ENCODE measurements at regions not wholly inside any gene's neighbourhood (a gene's known extent, or its start where the extent isn't known, plus 50 kb on each side); places are given as distances from the start of the nearest gene placed in this dataset.

- TF ChIP-seq, protein P1, sequence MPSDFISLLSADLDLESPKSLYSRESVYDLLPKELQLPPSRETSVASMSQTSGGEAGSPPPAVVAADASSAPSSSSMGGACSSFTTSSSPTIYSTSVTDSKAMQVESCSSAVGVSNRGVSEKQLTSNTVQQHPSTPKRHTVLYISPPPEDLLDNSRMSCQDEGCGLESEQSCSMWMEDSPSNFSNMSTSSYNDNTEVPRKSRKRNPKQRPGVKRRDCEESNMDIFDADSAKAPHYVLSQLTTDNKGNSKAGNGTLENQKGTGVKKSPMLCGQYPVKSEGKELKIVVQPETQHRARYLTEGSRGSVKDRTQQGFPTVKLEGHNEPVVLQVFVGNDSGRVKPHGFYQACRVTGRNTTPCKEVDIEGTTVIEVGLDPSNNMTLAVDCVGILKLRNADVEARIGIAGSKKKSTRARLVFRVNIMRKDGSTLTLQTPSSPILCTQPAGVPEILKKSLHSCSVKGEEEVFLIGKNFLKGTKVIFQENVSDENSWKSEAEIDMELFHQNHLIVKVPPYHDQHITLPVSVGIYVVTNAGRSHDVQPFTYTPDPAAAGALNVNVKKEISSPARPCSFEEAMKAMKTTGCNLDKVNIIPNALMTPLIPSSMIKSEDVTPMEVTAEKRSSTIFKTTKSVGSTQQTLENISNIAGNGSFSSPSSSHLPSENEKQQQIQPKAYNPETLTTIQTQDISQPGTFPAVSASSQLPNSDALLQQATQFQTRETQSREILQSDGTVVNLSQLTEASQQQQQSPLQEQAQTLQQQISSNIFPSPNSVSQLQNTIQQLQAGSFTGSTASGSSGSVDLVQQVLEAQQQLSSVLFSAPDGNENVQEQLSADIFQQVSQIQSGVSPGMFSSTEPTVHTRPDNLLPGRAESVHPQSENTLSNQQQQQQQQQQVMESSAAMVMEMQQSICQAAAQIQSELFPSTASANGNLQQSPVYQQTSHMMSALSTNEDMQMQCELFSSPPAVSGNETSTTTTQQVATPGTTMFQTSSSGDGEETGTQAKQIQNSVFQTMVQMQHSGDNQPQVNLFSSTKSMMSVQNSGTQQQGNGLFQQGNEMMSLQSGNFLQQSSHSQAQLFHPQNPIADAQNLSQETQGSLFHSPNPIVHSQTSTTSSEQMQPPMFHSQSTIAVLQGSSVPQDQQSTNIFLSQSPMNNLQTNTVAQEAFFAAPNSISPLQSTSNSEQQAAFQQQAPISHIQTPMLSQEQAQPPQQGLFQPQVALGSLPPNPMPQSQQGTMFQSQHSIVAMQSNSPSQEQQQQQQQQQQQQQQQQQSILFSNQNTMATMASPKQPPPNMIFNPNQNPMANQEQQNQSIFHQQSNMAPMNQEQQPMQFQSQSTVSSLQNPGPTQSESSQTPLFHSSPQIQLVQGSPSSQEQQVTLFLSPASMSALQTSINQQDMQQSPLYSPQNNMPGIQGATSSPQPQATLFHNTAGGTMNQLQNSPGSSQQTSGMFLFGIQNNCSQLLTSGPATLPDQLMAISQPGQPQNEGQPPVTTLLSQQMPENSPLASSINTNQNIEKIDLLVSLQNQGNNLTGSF (CRISPR knock-in tag; IDR thresholded peaks at IDR 0.05): no peak
- TF ChIP-seq RORA (CRISPR knock-in tag; IDR thresholded peaks at IDR 0.05) (no peak), CCAR2 (optimal IDR thresholded peaks at IDR 0.05; ENCODE audit: low read depth, low read length) (no peak), ZNF468 (CRISPR knock-in tag; IDR thresholded peaks at IDR 0.05) (no peak), CAMTA2 (CRISPR knock-in tag; IDR thresholded peaks at IDR 0.05; ENCODE audit: borderline replicate concordance) (no peak), ZNF619 (CRISPR knock-in tag; IDR thresholded peaks at IDR 0.05) (no peak), SMAD9 (CRISPR knock-in tag; IDR thresholded peaks at IDR 0.05) (no peak), PRPF4 (IDR thresholded peaks at IDR 0.05; ENCODE audit: low read depth, low read length, poor library complexity, severe bottlenecking) (no peak), TRIM24 (CRISPR knock-in tag; IDR thresholded peaks at IDR 0.05) (no peak), ZNF34 (CRISPR knock-in tag; IDR thresholded peaks at IDR 0.05; ENCODE audit: borderline replicate concordance) (no peak), MEIS1 (CRISPR knock-in tag; IDR thresholded peaks at IDR 0.05; ENCODE audit: borderline replicate concordance) (no peak), HNRNPLL (IDR thresholded peaks at IDR 0.05; ENCODE audit: low read depth, low read length, poor library complexity, severe bottlenecking) (no peak), ZNF878 (CRISPR knock-in tag; IDR thresholded peaks at IDR 0.05) (no peak), ZNF772 (CRISPR knock-in tag; IDR thresholded peaks at IDR 0.05) (no peak), KDM6A (CRISPR knock-in tag; IDR thresholded peaks at IDR 0.05; ENCODE audit: low read depth) (0 out of 2 replicates have a peak, but pooled peaks have one; percentile 29)
- TF ChIP-seq, protein P2, sequence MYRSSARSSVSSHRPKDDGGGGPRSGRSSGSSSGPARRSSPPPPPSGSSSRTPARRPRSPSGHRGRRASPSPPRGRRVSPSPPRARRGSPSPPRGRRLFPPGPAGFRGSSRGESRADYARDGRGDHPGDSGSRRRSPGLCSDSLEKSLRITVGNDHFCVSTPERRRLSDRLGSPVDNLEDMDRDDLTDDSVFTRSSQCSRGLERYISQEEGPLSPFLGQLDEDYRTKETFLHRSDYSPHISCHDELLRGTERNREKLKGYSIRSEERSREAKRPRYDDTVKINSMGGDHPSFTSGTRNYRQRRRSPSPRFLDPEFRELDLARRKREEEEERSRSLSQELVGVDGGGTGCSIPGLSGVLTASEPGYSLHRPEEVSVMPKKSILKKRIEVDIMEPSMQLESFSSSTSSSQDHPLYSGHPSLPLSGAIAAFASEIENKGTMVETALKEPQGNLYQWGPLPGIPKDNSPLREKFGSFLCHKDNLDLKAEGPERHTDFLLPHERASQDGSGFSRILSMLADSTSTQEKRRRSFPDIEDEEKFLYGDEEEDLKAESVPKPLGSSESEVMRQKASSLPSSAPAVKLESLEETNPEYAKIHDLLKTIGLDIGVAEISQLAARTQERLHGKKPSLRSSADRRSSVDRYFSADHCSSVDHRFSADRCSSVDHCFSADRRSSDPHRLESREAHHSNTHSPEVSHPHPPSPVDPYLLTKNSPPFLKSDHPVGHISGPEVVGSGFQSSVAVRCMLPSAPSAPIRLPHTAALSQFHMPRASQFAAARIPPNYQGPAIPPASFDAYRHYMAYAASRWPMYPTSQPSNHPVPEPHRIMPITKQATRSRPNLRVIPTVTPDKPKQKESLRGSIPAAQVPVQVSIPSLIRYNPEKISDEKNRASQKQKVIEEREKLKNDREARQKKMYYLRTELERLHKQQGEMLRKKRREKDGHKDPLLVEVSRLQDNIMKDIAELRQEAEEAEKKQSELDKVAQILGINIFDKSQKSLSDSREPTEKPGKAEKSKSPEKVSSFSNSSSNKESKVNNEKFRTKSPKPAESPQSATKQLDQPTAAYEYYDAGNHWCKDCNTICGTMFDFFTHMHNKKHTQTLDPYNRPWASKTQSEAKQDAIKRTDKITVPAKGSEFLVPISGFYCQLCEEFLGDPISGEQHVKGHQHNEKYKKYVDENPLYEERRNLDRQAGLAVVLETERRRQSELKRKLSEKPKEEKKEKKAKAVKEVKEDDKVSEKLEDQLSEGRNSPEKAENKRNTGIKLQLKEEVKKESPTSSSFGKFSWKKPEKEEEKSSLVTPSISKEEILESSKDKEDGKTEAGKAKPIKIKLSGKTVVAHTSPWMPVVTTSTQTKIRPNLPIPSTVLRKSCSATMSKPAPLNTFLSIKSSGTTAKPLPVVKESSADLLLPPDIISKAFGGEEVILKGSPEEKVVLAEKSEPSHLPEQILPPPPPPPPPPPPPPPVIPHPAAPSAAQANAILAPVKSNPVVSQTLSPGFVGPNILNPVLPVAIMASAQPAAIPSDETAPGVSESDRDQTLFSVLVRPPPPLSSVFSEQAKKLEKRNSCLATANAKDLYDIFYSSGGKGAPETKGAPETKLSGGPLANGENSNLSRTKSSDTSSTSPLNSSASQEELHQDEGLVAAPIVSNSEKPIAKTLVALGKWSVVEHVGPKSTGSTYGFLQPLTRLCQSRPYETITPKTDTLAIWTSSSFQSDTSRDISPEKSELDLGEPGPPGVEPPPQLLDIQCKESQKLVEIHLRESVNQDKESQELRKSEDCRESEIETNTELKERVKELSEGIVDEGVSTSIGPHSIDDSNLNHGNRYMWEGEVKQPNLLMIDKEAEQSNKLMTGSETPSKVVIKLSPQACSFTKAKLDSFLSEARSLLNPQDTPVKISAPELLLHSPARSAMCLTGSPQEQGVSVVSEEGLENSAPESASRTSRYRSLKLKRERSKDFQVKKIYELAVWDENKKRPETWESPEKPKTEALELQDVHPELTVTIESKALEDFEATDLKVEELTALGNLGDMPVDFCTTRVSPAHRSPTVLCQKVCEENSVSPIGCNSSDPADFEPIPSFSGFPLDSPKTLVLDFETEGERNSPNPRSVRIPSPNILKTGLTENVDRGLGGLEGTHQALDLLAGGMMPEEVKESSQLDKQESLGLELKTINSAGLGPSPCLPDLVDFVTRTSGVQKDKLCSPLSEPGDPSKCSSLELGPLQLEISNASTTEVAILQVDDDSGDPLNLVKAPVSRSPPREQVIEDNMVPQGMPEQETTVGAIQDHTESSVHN (CRISPR knock-in tag; IDR thresholded peaks at IDR 0.05): no peak
- TF ChIP-seq, protein P3, sequence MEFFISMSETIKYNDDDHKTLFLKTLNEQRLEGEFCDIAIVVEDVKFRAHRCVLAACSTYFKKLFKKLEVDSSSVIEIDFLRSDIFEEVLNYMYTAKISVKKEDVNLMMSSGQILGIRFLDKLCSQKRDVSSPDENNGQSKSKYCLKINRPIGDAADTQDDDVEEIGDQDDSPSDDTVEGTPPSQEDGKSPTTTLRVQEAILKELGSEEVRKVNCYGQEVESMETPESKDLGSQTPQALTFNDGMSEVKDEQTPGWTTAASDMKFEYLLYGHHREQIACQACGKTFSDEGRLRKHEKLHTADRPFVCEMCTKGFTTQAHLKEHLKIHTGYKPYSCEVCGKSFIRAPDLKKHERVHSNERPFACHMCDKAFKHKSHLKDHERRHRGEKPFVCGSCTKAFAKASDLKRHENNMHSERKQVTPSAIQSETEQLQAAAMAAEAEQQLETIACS (CRISPR knock-in tag; IDR thresholded peaks at IDR 0.05): no peak
Observed at GRCh38 chr5:60473654-60474053, 226.3 kb downstream of the DEPDC1B start (continued).
